ENCODE measurements at regions not wholly inside any gene's neighbourhood (a gene's known extent, or its start where the extent isn't known, plus 50 kb on each side); places are given as distances from the start of the nearest gene placed in this dataset.

- Mint-ChIP-seq H3K27me3 (ENCODE audit: low read depth in 2 of 2) (no peaks in the 10 kb centered on the region), H3K4me3 (no peak overlapping the region), H3K36me3 (no peaks in the 10 kb centered on the region), H3K4me1 (no peaks in the 10 kb centered on the region), H3K27ac (no peak overlapping the region), H3K9me3 (no peaks in the 10 kb centered on the region)
- Histone ChIP-seq H3K36me3 (ENCODE audit: control insufficient read depth, insufficient read depth, low read length) (no peaks in the 10 kb centered on the region), H3K4me1 (ENCODE audit: control insufficient read depth, insufficient read depth, low read length) (no peaks in the 10 kb centered on the region), H3K27me3 (ENCODE audit: control insufficient read depth, insufficient read depth, low read length) (no peaks in the 10 kb centered on the region), H3K9me3 (ENCODE audit: control insufficient read depth, insufficient read depth, low read length) (no peaks in the 10 kb centered on the region), H3K27ac (ENCODE audit: low read length) (no peak overlapping the region), H3K4me3 (ENCODE audit: low read length) (no peak overlapping the region)
- intact Hi-C loops (cut with micrococcal nuclease): no loop called here
- TF ChIP-seq CTCF (IDR thresholded peaks at IDR 0.05): no peak
- 93% methylated on average over 3 of the region's 3 CpGs for WGBS (ENCODE audit: insufficient coverage)
- ATAC-seq: no peak
- DNase-seq: no peak
Measured at GRCh38 chr12:58372298-58372697, 430.9 kb downstream of the ATP23 start.

GRCh38 chr12:58378028-58378427 lies 436.7 kb downstream of the ATP23 start:
- 89% methylated on average over 1 of the region's 2 CpGs for WGBS (ENCODE audit: insufficient coverage)
- Mint-ChIP-seq H3K9me3 (no peaks in the 10 kb centered on the region), H3K27me3 (ENCODE audit: low read depth in 2 of 2) (no peaks in the 10 kb centered on the region), H3K27ac (no peak overlapping the region), H3K4me1 (no peaks in the 10 kb centered on the region), H3K36me3 (no peaks in the 10 kb centered on the region), H3K4me3 (no peak overlapping the region)
- intact Hi-C loops (cut with micrococcal nuclease): no loop called here
- H3K27ac ChIP-seq (ENCODE audit: low read length): no peak overlapping the region
- no peak overlapping the region for H3K4me3 ChIP-seq (ENCODE audit: low read length)
- H3K4me1 ChIP-seq (ENCODE audit: control insufficient read depth, insufficient read depth, low read length): no peaks in the 10 kb centered on the region
- DNase-seq (no peak), ATAC-seq (no peak)
- no peaks in the 10 kb centered on the region for H3K36me3 ChIP-seq (ENCODE audit: control insufficient read depth, insufficient read depth, low read length)
- no peak for TF ChIP-seq CTCF (IDR thresholded peaks at IDR 0.05)
- no peaks in the 10 kb centered on the region for H3K9me3 ChIP-seq (ENCODE audit: control insufficient read depth, insufficient read depth, low read length)
- no peaks in the 10 kb centered on the region for H3K27me3 ChIP-seq (ENCODE audit: control insufficient read depth, insufficient read depth, low read length)

GRCh38 chr12:58381546-58381945 lies 440.2 kb downstream of the ATP23 start:
- intact Hi-C loops (cut with micrococcal nuclease): no loop called here
- Mint-ChIP-seq H3K27me3 (ENCODE audit: low read depth in 2 of 2) (peaks cover 5 to 23% of the 10 kb centered on the region in 2 donors), H3K9me3 (no peaks in the 10 kb centered on the region), H3K4me3 (no peak overlapping the region), H3K4me1 (no peaks in the 10 kb centered on the region), H3K27ac (no peak overlapping the region), H3K36me3 (no peaks in the 10 kb centered on the region)
- no peak for TF ChIP-seq CTCF (IDR thresholded peaks at IDR 0.05)
- no peak for DNase-seq
- Histone ChIP-seq H3K4me1 (ENCODE audit: control insufficient read depth, insufficient read depth, low read length) (no peaks in the 10 kb centered on the region), H3K36me3 (ENCODE audit: control insufficient read depth, insufficient read depth, low read length) (no peaks in the 10 kb centered on the region), H3K27ac (ENCODE audit: low read length) (no peak overlapping the region), H3K9me3 (ENCODE audit: control insufficient read depth, insufficient read depth, low read length) (no peaks in the 10 kb centered on the region), H3K27me3 (ENCODE audit: control insufficient read depth, insufficient read depth, low read length) (no peaks in the 10 kb centered on the region), H3K4me3 (ENCODE audit: low read length) (no peak overlapping the region)
- no peak for ATAC-seq
- WGBS (ENCODE audit: insufficient coverage): 84% methylated on average over 6 of the region's 6 CpGs

GRCh38 chr12:58384196-58384595 lies 442.8 kb downstream of the ATP23 start:
- TF ChIP-seq CTCF (IDR thresholded peaks at IDR 0.05): no peak
- Histone ChIP-seq H3K9me3 (ENCODE audit: control insufficient read depth, insufficient read depth, low read length) (no peaks in the 10 kb centered on the region), H3K36me3 (ENCODE audit: control insufficient read depth, insufficient read depth, low read length) (no peaks in the 10 kb centered on the region), H3K27me3 (ENCODE audit: control insufficient read depth, insufficient read depth, low read length) (no peaks in the 10 kb centered on the region), H3K4me1 (ENCODE audit: control insufficient read depth, insufficient read depth, low read length) (no peaks in the 10 kb centered on the region), H3K27ac (ENCODE audit: low read length) (no peak overlapping the region), H3K4me3 (ENCODE audit: low read length) (no peak overlapping the region)
- 24% methylated on average over 1 of the region's 1 CpG for WGBS (ENCODE audit: insufficient coverage)
- Mint-ChIP-seq H3K27me3 (ENCODE audit: low read depth in 2 of 2) (peaks cover 5 to 23% of the 10 kb centered on the region in 2 donors), H3K27ac (no peak overlapping the region), H3K4me3 (no peak overlapping the region), H3K36me3 (no peaks in the 10 kb centered on the region), H3K9me3 (peaks cover 0 to 4% of the 10 kb centered on the region in 2 donors), H3K4me1 (no peaks in the 10 kb centered on the region)
- ATAC-seq (no peak), DNase-seq (no peak)
- intact Hi-C loops (cut with micrococcal nuclease): no loop called here

Data from natural killer cell (primary cell).